WI38 (cell line): ENCODE measurements at regions not wholly inside any gene's neighbourhood (a gene's known extent, or its start where the extent isn't known, plus 50 kb on each side); places are given as distances from the start of the nearest gene placed in this dataset.

Experiments used
- H3K4me3 ChIP-seq: 2 replicates; pipeline ENCODE4 v1.5.1; 2011; ENCODE audit warnings: low read depth, mild to moderate bottlenecking, control low read depth, low read length
- CTCF ChIP-seq: IDR thresholded peaks from 2 replicates; pipeline ENCODE4 v1.5.1; 2012; ENCODE audit warnings: low read depth, mild to moderate bottlenecking, control low read depth, low read length

DNA sequence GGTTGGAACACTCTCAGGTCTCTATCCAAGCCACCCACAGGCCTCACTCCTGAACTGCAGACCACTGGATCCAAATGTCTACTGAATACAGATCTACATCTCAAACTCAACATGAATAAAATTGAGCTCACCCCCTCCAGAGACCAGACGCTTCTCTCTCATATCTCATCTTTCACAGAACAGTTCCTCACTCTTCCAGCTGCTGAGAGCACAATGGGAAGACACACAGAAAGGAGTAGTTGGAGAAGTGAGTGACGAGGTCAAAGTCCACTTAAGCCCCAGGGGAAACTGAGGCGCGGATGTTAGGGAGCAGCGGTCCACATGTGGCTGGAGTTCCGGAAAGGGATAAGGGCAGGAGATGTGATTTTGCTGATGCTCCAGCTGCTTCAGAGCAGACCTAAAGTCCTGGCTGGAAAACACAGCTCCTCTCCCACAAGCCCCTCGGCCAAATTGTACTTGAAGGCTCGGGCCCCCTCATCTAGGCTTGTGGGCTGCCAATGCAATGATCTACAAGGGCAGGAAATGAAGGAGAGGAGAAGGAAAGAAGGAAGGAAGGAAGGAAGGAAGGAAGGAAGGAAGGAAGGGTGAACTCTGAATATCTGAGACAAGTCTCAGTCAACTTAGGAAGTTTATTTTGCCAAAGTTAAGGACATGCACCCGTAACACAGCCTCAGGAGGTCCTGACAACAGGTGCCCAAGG is 211.2 kb upstream of the TLE3 start:
- no peak for TF ChIP-seq CTCF
- no peak overlapping the region for H3K4me3 ChIP-seq

GRCh38 chr15:70308011-70308734 is 210.5 kb upstream of the TLE3 start:
- no peak for TF ChIP-seq CTCF
- no peak overlapping the region for H3K4me3 ChIP-seq

GRCh38 chr15:70306582-70306981 is 208.9 kb upstream of the TLE3 start:
- no peak overlapping the region for H3K4me3 ChIP-seq
- no peak for TF ChIP-seq CTCF

- no peak for TF ChIP-seq CTCF
Observed at GRCh38 chr15:70306081-70306480, 208.4 kb upstream of the TLE3 start.

GRCh38 chr15:70303981-70304380 is 206.3 kb upstream of the TLE3 start:
- TF ChIP-seq CTCF, result no peak

More at GRCh38 chr15:70306081-70306480, 208.4 kb upstream of the TLE3 start:
- H3K4me3 ChIP-seq, result no peak overlapping the region

DNA sequence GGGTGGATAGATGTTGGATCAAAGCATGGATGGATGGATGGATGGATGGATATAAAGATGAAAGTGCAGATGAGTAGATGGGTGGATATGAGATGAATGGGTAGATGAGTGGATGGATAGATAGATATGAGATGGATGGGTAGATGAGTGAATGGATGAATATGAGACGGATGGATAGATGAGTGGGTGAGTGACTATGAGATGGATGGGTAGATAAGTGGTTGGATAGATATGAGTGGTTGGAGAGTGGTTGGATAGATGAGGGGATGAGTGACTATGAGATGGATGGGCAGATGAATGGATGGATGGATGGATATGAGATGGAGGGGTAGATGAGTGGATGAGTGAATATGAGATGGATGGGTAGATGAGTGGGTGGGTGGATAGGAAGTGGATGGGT is 204.6 kb upstream of the TLE3 start:
- no peak for TF ChIP-seq CTCF

More at GRCh38 chr15:70303981-70304380, 206.3 kb upstream of the TLE3 start:
- H3K4me3 ChIP-seq, result no peak overlapping the region

DNA sequence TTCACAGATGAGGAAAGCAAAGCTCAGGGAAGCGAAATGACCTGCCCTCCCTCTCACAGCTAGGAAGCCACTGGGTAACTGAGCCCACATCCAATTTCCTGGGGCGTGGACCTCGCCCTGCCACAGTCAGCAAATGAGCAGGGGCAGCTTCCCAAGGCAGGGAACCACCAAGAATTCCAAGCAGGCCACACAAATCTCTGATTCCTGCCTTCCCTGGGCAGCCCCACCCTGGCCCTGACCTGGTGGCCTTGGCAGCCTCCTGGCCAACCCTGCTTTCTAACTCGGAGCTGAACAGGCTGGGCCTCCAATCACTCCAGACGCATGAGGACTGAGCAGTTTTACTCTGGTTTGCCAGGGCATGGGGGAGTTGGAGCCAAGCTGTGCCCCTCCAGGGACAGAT is 203.7 kb upstream of the TLE3 start:
- H3K4me3 ChIP-seq, result no peak overlapping the region
- TF ChIP-seq CTCF, result no peak

More for the DNA sequence above, 204.6 kb upstream of the TLE3 start:
- H3K4me3 ChIP-seq, result no peak overlapping the region
